Gastrocnemius medialis (tissue), 4 donors: ENCODE measurements at regions not wholly inside any gene's neighbourhood (a gene's known extent, or its start where the extent isn't known, plus 50 kb on each side); places are given as distances from the start of the nearest gene placed in this dataset.

Experiments
- ATAC-seq, 2 donors: fragments of 150-250 bp; one replicate each; pipeline ENCODE4 v1.9.1; 2016
- DNase-seq, 2 donors: peaks; one replicate each; pipeline ENCODE4 v3.0.0-alpha.2; 2019
- H3K27ac ChIP-seq, 4 donors: fragments of 200-600 bp; sonication (generic); 1 replicate in 1 of 4; 2 replicates in 3 of 4; pipeline ENCODE4 v1.5.1; 2016 to 2018; ENCODE audit warnings: mild to moderate bottlenecking in 2 of 4, moderate library complexity in 1 of 4
- H3K27me3 ChIP-seq, 3 donors: fragments of 200-600 bp; sonication (generic) in 2 of 3; 1 replicate in 1 of 3; 2 replicates in 2 of 3; pipeline versions ENCODE4 v1.5.1 to v1.6.0; 2016 to 2019; ENCODE audit warnings: mild to moderate bottlenecking in 1 of 3, moderate library complexity in 1 of 3
- H3K36me3 ChIP-seq, 2 donors: fragments of 200-600 bp; sonication (generic) in 1 of 2; one replicate each; pipeline ENCODE4 v1.5.1; 2017 to 2018
- H3K4me1 ChIP-seq, 2 donors: fragments of 200-600 bp; sonication (generic) in 1 of 2; one replicate each; pipeline ENCODE4 v1.5.1; 2016 to 2017; ENCODE audit warnings: mild to moderate bottlenecking in 2 of 2
- H3K4me3 ChIP-seq, 4 donors: fragments of 200-600 bp; sonication (generic) in 3 of 4; 1 replicate in 1 of 4; 2 replicates in 3 of 4; pipeline ENCODE4 v1.5.1; 2016 to 2019; ENCODE audit warnings: mild to moderate bottlenecking in 2 of 4
- H3K9me3 ChIP-seq, 3 donors: fragments of 200-600 bp; sonication (generic) in 2 of 3; 1 replicate in 1 of 3; 2 replicates in 2 of 3; pipeline ENCODE4 v1.5.1; 2016 to 2019
- POLR2A ChIP-seq, 2 donors: fragments of 450-650 bp; IDR thresholded peaks; one replicate each; pipeline ENCODE4 v1.6.1; 2017; ENCODE audit warnings: antibody characterized with exemption in 2 of 2, mild to moderate bottlenecking in 2 of 2, moderate library complexity in 2 of 2
- in situ Hi-C, 4 donors: fragments of 200-750 bp; cut with MboI; loops; one replicate each; pipeline versions ENCODE4 v1.15.0 to v1.8.0; 2017; ENCODE audit warnings: low sequenced_read_pairs in 4 of 4
- intact Hi-C: fragments of 100-400 bp; cut with DNase I; formaldehyde crosslinking; loops from one replicate; pipeline ENCODE4 v1.15.1; 2023; ENCODE audit warnings: low total_unique reads
- TF ChIP-seq, protein P1 (sequence below), 5 experiments: fragments of 450-650 bp in 3 of 5; fragments of 200-600 bp in 2 of 5; sonication (generic) in 2 of 5; IDR thresholded peaks in 4 of 5; conservative IDR thresholded peaks in 1 of 5; 1 replicate in 4 of 5; 2 replicates in 1 of 5; pipeline ENCODE4 v1.5.1; 2016 to 2019; ENCODE audit warnings: antibody characterized with exemption in 5 of 5, mild to moderate bottlenecking in 3 of 5, moderate library complexity in 3 of 5

DNA sequence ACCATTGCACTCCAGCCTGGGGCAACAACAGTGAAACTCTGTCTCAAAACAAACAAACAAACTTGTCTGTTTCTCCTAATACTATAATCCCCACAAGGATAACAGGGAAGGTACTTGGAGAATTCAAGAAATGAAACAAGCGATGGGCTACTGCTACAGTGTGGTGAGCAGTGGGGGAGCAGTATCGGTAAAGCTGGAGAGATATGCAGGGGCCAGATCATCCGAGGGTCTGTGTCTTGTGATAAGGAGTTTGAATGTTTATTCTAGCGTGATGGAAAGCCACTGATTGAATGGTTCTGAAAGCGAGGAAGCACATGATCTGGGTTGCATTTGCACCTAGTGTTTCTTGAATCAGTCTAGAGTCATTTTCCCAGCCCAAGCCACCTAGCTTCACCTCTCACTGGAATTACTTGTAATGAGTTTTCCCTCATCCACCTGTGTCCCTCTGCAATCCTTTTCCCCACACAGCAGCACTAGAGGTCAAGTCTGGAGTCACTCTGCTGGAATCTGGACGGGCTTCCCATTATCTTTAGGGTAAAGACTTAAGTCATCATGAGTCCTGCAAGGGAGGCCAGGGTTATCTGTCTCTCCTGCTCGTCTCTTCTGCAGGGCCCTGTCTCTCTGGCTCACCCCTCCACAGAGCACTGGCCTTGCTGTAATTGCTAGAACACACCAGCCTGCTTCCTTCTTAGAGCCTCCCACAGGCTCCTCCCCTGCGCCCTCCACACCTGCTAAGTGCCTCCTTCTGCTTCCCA lies 162.3 kb downstream of the KLF5 start:
- H3K4me1 ChIP-seq = no peaks in the 10 kb centered on the region
- DNase-seq = no peak
- H3K27me3 ChIP-seq = no peaks in the 10 kb centered on the region
- intact Hi-C loops (no loop called here), in situ Hi-C loops (no loop called here)
- no peak overlapping the region for H3K4me3 ChIP-seq
- H3K36me3 ChIP-seq = no peaks in the 10 kb centered on the region
- no peaks in the 10 kb centered on the region for H3K9me3 ChIP-seq
- no peak for ATAC-seq
- no peak overlapping the region for H3K27ac ChIP-seq
- TF ChIP-seq POLR2A (IDR thresholded peaks at IDR 0.05) = no peak
- TF ChIP-seq, protein P1, sequence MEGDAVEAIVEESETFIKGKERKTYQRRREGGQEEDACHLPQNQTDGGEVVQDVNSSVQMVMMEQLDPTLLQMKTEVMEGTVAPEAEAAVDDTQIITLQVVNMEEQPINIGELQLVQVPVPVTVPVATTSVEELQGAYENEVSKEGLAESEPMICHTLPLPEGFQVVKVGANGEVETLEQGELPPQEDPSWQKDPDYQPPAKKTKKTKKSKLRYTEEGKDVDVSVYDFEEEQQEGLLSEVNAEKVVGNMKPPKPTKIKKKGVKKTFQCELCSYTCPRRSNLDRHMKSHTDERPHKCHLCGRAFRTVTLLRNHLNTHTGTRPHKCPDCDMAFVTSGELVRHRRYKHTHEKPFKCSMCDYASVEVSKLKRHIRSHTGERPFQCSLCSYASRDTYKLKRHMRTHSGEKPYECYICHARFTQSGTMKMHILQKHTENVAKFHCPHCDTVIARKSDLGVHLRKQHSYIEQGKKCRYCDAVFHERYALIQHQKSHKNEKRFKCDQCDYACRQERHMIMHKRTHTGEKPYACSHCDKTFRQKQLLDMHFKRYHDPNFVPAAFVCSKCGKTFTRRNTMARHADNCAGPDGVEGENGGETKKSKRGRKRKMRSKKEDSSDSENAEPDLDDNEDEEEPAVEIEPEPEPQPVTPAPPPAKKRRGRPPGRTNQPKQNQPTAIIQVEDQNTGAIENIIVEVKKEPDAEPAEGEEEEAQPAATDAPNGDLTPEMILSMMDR (IDR thresholded peaks at IDR 0.05 in 4 of 5, conservative IDR thresholded peaks at IDR 0.05 in 1 of 5) = no peak

DNA sequence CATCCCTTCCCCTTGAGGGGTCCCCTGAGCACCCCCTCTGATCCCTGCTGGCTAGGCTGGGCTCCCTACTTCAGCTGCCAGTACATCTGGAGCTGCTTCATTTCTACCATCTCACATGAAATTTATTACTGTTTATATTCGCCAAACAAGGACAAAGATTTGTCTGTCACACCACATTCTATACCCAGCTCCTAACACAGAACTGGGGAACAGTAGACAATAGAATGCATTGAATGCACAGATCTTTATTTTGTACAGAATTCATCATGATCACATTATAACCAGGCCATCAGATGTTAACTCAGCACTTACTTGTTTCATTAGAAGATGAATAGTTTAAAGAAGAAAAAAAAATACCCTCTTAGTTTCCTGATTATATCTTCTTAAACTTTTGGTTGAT lies 159.4 kb downstream of the KLF5 start:
- TF ChIP-seq POLR2A (IDR thresholded peaks at IDR 0.05) = no peak
- TF ChIP-seq, protein P1 (IDR thresholded peaks at IDR 0.05 in 4 of 5, conservative IDR thresholded peaks at IDR 0.05 in 1 of 5) = no peak
- H3K27me3 ChIP-seq = no peaks in the 10 kb centered on the region

DNA sequence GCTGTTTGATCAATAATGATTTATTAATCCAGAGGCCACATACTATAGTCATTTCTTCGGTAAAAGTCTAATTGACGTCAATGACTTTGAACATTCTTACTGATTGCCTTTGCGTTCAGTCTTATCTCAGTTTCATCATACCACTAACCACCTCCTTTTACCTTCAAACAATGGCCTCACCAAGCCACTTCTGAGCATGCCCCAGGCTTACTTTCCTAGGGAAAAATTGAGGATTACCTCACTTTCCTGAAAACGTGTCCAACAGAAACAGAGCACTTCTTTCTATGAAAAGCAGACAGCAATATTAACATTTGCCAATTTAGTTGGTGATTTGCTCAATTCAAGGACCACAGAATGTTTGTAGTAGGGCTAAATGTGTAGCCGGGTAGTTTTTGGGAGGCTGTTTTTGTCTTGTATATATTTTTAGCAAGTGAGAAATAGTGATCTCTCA lies 157.6 kb downstream of the KLF5 start:
- no peaks in the 10 kb centered on the region for H3K4me1 ChIP-seq
- no peak for ATAC-seq

More for the DNA sequence above, 159.4 kb downstream of the KLF5 start:
- no peaks in the 10 kb centered on the region for H3K36me3 ChIP-seq
- in situ Hi-C loops (no loop called here), intact Hi-C loops (no loop called here)
- H3K27ac ChIP-seq = no peak overlapping the region
- H3K4me3 ChIP-seq = no peak overlapping the region
- no peaks in the 10 kb centered on the region for H3K4me1 ChIP-seq
- H3K9me3 ChIP-seq = no peaks in the 10 kb centered on the region
- DNase-seq (no peak), ATAC-seq (no peak)

DNA sequence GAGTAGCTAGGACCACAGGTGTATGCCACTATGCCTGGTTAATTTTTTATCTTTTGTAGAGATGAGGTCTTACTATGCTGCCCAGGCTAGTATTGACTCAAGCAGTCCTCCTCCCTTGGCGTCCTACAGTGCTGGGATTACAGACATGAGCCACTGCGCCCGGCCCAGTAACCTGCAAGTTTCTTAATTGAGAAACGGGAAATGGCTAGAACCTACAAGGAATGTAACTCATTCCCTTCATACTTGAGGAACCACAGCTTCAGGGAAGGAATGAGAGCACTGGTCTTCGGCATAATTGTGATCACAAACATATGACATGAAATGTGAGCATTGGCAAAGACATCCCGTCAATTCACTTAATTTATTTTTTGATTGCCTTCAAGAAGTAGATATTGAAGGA lies 157.0 kb downstream of the KLF5 start:
- in situ Hi-C loops (no loop called here), intact Hi-C loops (no loop called here)
- no peaks in the 10 kb centered on the region for H3K9me3 ChIP-seq
- ATAC-seq (no peak), DNase-seq (no peak)
- no peak overlapping the region for H3K4me3 ChIP-seq
- no peaks in the 10 kb centered on the region for H3K27me3 ChIP-seq
- no peak overlapping the region for H3K27ac ChIP-seq
- TF ChIP-seq, protein P1 (IDR thresholded peaks at IDR 0.05 in 4 of 5, conservative IDR thresholded peaks at IDR 0.05 in 1 of 5) = no peak
- no peak for TF ChIP-seq POLR2A (IDR thresholded peaks at IDR 0.05)
- H3K4me1 ChIP-seq = no peaks in the 10 kb centered on the region
- H3K36me3 ChIP-seq = no peaks in the 10 kb centered on the region

More for the DNA sequence above, 157.6 kb downstream of the KLF5 start:
- DNase-seq = no peak
- in situ Hi-C loops (no loop called here), intact Hi-C loops (no loop called here)
- no peaks in the 10 kb centered on the region for H3K27me3 ChIP-seq
- H3K9me3 ChIP-seq = no peaks in the 10 kb centered on the region
- no peaks in the 10 kb centered on the region for H3K36me3 ChIP-seq
- no peak overlapping the region for H3K4me3 ChIP-seq
- no peak for TF ChIP-seq POLR2A (IDR thresholded peaks at IDR 0.05)
- TF ChIP-seq, protein P1 (IDR thresholded peaks at IDR 0.05 in 4 of 5, conservative IDR thresholded peaks at IDR 0.05 in 1 of 5) = no peak
- no peak overlapping the region for H3K27ac ChIP-seq
